GM06990 (cell line): ENCODE measurements at regions not wholly inside any gene's neighbourhood (a gene's known extent, or its start where the extent isn't known, plus 50 kb on each side); places are given as distances from the start of the nearest gene placed in this dataset.

Source experiments
- DNase-seq: peaks from one replicate; pipeline ENCODE4 v3.0.0-alpha.2; 2011; ENCODE audit not compliant: insufficient read length; ENCODE audit errors: extremely low read depth
- H3K27me3 ChIP-seq: replicated peaks from 2 replicates; pipeline ENCODE4 v1.6.0; 2011; ENCODE audit warnings: low read length; ENCODE audit not compliant: control insufficient read depth, insufficient read depth
- H3K36me3 ChIP-seq: 2 replicates; pipeline ENCODE4 v1.5.1; 2011; ENCODE audit warnings: low read length; ENCODE audit not compliant: control insufficient read depth, insufficient read depth
- H3K4me3 ChIP-seq: replicated peaks from 2 replicates; pipeline ENCODE4 v1.5.1; 2011; ENCODE audit warnings: low read depth, mild to moderate bottlenecking, control low read depth, low read length
- TF ChIP-seq, protein P1 (sequence below): IDR thresholded peaks from 2 replicates; pipeline ENCODE4 v1.5.1; 2011; ENCODE audit warnings: low read length, control low read depth, mild to moderate bottlenecking, inconsistent platforms; ENCODE audit not compliant: insufficient read depth, poor library complexity, severe bottlenecking

DNA sequence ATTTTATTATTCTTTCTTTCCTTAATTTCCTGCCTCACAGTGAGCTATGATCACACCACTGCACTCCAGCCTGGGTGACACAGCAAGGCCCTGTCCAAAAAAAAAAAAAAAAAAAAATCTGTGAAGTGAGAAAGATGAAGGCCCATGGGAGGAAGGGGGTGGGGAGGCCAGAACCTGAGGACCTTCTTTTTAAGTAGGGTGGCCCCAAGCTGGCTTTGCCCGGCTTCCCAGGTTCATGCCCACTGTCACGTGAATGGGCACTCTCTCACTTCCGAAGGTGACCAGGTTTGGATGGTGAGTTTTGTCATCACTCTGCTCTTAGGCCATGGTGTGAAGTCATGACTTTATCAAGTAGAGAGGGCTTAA lies 82.3 kb downstream of the TNFAIP2 start:
- TF ChIP-seq, protein P1, sequence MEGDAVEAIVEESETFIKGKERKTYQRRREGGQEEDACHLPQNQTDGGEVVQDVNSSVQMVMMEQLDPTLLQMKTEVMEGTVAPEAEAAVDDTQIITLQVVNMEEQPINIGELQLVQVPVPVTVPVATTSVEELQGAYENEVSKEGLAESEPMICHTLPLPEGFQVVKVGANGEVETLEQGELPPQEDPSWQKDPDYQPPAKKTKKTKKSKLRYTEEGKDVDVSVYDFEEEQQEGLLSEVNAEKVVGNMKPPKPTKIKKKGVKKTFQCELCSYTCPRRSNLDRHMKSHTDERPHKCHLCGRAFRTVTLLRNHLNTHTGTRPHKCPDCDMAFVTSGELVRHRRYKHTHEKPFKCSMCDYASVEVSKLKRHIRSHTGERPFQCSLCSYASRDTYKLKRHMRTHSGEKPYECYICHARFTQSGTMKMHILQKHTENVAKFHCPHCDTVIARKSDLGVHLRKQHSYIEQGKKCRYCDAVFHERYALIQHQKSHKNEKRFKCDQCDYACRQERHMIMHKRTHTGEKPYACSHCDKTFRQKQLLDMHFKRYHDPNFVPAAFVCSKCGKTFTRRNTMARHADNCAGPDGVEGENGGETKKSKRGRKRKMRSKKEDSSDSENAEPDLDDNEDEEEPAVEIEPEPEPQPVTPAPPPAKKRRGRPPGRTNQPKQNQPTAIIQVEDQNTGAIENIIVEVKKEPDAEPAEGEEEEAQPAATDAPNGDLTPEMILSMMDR = no peak
- no peak overlapping the region for H3K4me3 ChIP-seq
- DNase-seq = no peak

GRCh38 chr14:103206023-103206481 lies 82.8 kb downstream of the TNFAIP2 start:
- Histone ChIP-seq H3K36me3 (no peaks in the 10 kb centered on the region), H3K4me3 (no peak overlapping the region), H3K27me3 (no peaks in the 10 kb centered on the region; the same call in none of the 2 replicates)
- no peak for DNase-seq
- TF ChIP-seq, protein P1 = no peak

More for the DNA sequence above, 82.3 kb downstream of the TNFAIP2 start:
- Histone ChIP-seq H3K27me3 (no peaks in the 10 kb centered on the region; the same call in none of the 2 replicates), H3K36me3 (no peaks in the 10 kb centered on the region)

DNA sequence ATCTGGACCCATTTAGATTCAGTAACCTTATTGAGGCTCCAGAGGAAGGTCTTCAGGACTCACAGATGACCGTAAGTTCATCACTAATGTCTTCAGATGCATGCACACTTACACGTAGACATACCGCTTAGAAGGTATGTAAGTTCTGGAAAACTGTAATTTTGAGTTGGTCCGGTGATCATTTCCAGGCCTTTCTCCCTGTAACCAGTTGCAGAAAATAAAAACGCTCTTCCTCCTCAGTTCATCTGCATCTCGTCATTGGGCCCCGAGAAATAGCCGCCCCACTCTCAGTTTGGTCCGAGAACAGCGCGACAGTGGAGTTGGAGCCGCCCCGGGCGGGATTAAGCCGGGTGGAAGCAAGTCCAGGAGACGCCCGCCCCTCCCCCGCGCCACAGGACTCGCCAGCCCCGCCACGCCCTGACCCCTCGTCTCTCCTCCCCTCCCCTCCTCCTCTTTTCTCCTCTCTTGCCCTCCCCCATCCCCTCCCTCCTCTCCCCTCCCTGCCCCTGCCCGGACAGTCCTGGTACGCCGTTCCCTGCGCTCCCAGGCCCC lies 83.7 kb downstream of the TNFAIP2 start:
- DNase-seq = no peak
- no peak overlapping the region for H3K4me3 ChIP-seq

GRCh38 chr14:103207388-103208072 lies 84.3 kb downstream of the TNFAIP2 start:
- DNase-seq = no peak
- Histone ChIP-seq H3K4me3 (no peak overlapping the region), H3K36me3 (no peaks in the 10 kb centered on the region), H3K27me3 (no peaks in the 10 kb centered on the region; the same call in 1 of the 2 replicates)
- TF ChIP-seq, protein P1 = no peak

More for the DNA sequence above, 83.7 kb downstream of the TNFAIP2 start:
- H3K36me3 ChIP-seq = no peaks in the 10 kb centered on the region
- H3K27me3 ChIP-seq = no peaks in the 10 kb centered on the region; the same call in none of the 2 replicates
- TF ChIP-seq, protein P1 = no peak

- TF ChIP-seq, protein P1 = no peak
Observed at GRCh38 chr14:103209054-103209453, 85.8 kb downstream of the TNFAIP2 start.

More at GRCh38 chr14:103209054-103209453, 85.8 kb downstream of the TNFAIP2 start:
- Histone ChIP-seq H3K36me3 (no peaks in the 10 kb centered on the region), H3K4me3 (no peak overlapping the region), H3K27me3 (no peaks in the 10 kb centered on the region; the same call in 1 of the 2 replicates)
- DNase-seq = no peak
